Colon (tissue), 2 donors: ENCODE measurements at regions not wholly inside any gene's neighbourhood (a gene's known extent, or its start where the extent isn't known, plus 50 kb on each side); places are given as distances from the start of the nearest gene placed in this dataset.

Experiments
- FAIRE-seq: peaks from 2 replicates; lab custom pipeline; 2012; peaks lifted over from hg19 to GRCh38; lab: Jason Lieb, UNC
- donor health status: control.
- donor health status: control.

- no peak for FAIRE-seq
Observed at GRCh38 chr14:42334931-42335330, 728.3 kb downstream of the LRFN5 start.

GRCh38 chr14:42323426-42323825 lies 716.8 kb downstream of the LRFN5 start:
- FAIRE-seq, result no peak

DNA sequence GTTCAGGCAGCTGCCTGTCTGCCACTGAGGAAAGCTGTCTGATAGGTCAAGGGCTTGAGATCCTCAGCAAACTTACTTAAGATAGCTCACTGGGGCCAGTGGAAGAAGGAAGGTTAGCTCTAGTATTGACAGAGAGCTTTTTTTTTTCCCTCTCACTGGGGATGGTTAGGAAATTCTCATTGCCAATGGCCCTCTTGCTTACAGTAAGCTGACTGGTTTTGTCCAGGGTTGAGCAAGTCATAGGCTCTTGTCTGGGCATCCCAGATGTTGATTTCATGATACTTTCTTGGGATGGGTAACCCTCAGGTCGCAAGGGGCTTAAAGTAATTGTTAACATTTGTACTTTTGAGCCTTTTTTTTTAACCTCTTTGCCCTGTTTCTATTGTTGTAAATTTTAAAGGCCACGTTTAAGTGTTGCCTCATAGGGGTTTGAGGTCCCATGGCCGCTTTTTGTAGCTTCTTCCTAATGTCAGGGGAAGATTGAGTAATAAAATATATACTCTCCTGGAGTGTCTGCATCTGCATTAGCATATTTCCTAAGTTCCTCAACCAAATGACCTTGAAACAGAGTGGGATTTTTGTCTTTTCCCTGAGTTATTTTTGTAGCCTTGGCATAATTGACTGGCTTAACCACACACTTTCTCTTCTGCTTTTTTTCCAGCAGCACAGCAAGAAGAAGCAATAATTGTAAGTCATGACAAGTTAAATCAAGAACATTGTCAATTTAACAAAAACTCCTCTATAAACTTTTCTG lies 716.0 kb downstream of the LRFN5 start:
- no peak for FAIRE-seq

- FAIRE-seq, result no peak
Observed at GRCh38 chr14:42319996-42320395, 713.3 kb downstream of the LRFN5 start.

DNA sequence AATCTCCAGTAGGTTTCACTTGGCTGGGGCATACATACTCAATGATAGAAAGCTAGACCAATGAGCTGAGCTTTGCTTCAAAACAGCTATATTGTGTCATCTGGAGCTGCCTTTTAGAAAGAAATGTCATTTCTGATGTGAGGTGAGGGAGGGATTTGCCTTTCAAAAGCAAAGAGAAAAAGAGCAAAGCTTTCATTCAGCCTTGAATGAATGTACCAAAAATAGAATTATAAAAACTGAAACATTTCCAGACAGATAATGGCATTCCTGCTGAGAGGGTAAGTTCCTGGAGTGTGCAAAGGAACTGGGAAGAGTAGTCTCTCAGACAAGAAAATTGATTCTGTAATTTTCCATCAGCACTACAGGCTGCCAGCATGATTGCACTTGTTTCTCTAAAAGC lies 710.0 kb downstream of the LRFN5 start:
- no peak for FAIRE-seq

DNA sequence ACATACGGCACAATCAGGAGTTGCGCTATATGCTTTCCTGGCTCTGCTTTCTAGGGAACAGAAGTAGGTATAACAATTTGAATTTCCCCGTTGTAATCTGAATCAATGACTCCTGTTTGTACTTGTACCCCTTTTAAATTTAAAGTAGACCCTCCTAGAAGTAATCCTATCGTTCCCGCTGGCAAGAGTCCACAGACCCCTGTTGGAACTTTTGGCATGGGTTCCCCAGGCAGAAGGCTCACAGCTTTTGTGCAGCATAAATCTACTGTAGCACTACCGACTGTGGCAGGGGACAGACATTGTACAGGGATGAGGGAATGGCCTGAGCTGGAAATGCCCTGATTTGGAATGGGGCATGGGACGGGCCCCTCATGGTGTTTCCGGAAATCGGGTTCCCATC lies 705.2 kb downstream of the LRFN5 start:
- no peak for FAIRE-seq

DNA sequence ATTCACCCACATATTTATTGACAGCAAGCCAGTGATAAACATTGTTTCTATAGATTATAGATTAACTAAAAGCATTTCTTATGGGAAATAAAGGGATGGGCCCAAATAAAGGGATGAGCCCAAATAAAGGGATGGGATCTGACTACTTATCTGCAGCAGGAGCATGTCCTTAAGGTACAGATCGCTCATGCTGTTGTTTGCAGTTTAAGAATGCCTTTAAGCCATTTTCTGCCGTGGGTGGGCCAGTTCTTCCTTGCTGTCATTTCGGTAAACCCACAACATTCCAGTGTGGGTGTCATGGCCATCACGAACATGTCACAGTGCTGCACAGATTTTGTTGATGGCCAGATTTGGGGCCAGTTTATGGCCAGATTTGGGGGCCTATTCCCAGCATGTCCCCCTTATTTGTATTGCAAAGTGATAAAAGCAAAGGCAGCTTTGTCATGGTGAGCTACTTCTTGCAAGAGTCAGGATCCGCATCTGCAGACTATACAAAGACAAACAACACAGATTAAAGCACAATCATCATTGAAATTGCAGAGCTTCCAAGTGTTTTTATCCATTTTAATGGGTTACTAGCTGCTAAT lies 700.7 kb downstream of the LRFN5 start:
- no peak for FAIRE-seq

DNA sequence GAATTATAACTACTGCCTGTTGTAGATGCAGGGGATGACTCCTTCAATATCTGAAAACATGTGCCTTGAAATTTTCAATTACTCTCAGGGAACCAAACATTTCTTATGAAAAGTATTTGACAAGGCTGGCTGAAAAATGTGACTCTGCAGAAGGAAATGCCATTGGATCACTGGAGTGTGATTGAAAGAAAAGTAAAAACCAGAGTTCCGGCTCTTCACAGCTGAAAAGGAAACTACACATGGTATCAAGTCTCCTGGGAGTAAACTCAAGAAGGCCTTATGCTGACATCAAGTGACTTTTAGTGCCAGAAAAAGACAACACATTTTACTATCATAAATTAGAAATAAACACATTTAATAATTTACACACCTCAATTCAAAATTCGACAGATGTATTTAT lies 693.0 kb downstream of the LRFN5 start:
- no peak for FAIRE-seq

GRCh38 chr14:42293180-42293579 lies 686.5 kb downstream of the LRFN5 start:
- no peak for FAIRE-seq

DNA sequence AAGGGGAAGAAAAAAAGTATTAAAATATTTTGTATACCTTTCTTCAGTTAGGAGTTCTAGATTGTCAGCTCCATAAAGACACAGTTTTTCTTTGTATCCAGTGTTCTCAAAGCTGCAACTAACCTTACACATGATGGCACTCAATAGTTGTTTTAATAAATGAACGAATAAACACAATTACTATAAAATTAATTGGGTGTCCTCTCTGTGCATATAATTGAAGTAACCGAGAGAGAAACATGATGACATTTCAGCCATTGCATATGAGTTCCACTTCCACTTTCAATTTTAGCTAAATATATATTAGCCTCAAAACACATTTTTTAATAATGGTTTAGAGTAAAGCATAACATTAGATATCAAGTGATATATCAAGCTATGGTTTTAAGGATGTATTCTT lies 671.2 kb downstream of the LRFN5 start:
- no peak for FAIRE-seq

GRCh38 chr14:42269234-42269633 lies 662.6 kb downstream of the LRFN5 start:
- FAIRE-seq, result no peak

- no peak for FAIRE-seq
Observed at GRCh38 chr14:42248131-42248530, 641.5 kb downstream of the LRFN5 start.

DNA sequence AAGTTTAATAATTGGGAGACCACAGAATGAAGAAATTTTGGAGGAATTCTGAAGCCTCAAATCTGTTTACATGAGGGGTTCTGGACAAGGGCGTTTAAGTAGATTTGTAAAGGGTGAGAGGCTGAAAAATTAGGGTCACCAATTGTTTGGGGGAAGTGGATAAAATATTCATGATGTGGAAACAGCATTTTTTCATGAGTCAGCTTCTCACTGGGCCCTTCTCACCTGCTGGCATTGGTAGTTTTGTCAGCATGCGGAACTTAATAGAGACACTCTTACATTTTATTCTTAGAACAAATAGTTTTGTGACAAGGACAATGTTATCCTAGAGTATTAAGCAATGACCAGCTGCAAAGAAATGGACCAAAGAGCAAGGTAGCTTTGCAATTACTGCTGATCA lies 634.4 kb downstream of the LRFN5 start:
- no peak for FAIRE-seq

DNA sequence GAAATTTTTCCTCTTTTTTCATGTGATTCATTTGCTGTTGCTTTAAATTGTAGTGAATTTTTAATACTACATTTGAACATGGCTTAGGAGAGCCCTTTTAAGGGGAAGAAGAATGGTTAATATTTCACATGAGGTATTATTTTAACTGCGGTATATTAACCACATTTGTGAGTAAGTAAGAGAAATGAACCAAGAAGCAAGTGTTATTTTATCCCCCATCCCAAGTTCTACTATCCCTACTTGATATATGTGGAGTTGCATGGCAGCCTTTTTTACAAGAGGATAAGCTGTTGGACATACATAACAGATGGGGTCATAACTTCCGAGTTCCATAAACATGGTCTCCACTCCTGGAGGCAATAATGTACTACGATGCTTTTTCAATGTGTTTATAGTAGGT lies 623.3 kb downstream of the LRFN5 start:
- no peak for FAIRE-seq

- no peak for FAIRE-seq
Observed at GRCh38 chr14:42229294-42229693, 622.6 kb downstream of the LRFN5 start.

DNA sequence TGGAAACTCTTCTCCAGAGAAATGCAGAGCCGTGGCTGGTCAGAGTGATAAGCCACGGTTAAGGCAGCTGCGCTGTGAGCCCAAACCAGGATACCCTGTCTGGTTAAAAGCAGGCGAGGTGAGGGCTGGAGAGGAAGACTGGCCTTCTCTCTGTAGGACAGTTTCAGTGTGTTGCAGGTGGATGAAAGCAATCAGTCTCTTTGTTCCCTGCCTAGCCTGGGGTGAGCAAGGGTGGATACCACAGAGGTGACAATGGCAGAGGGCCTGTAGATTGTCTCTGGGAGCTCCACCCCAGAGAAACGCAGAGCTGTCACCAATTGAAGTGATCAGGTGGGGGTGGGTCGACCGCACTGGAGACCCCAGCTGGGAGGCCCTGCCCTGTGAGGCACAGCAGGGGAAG lies 621.9 kb downstream of the LRFN5 start:
- FAIRE-seq, result no peak

GRCh38 chr14:42224053-42224888 lies 617.6 kb downstream of the LRFN5 start:
- FAIRE-seq, result no peak

DNA sequence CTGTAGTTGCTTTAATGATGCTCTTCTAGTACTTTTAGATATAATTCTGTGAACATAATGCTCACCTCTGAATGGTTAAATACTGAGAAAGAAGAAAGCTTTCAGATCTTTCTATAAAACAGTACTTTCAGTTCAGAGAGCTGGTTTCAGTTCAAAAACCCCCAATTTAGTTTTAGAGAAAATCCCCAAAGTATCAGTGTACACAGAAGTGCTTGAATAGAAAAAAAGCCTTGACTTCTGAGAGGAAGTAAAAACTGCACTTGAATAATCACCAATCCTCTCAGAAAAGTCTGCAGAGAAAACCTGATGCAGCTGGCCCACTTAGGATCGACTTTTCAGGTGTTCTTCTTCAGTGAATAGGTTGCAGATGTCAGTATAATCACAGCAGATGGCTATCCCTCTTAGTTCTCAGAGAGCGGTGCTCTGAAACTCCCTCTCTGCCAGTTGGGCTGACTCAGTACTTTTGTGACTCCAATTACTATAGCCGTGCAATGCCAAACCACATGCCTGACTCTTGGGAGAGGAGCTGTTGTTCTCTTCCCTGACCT lies 616.3 kb downstream of the LRFN5 start:
- no peak for FAIRE-seq

DNA sequence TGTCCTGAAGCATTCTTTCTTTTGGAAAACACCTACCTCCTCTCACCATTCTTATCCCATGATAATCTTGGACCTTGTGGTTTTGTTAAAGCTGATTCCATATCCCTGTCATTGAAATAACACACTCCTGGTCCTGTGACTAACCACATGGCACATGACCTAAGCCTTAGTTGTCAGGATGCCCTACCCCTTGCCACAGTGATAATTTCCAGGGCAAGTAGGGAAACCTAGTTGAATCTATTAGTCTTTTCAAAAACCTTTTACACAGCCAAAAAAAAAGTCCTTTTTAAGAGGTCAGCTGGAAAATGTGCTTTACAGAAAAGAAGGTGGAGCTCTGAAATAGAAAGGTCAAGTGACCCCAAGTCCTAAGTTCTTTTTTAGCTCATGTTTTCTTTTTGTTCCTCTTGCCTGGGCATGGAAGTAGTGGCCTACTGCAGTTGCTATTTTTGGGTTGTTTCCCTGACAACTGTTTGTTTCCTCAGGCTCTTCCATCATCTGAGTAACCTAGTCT lies 608.4 kb downstream of the LRFN5 start:
- FAIRE-seq, result no peak

DNA sequence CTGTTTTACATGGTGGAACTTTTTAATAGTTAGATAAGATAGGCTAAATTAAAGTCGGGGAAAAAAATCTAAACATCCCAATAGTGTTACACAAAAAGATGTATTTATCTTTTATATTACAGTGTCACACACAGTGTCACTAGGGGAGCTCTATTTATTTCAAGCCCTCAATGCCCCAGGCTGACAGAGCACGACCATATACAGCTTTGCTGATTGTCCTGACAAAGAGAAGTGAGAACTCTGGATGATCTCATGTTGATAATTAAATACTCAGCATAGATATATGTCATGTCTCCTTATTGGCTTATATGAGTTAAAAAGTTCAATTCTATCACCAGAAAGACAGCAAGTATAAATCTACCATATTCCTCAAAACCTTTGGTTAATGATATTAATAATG lies 594.3 kb downstream of the LRFN5 start:
- no peak for FAIRE-seq

- no peak for FAIRE-seq
Observed at GRCh38 chr14:42198010-42198409, 591.3 kb downstream of the LRFN5 start.

DNA sequence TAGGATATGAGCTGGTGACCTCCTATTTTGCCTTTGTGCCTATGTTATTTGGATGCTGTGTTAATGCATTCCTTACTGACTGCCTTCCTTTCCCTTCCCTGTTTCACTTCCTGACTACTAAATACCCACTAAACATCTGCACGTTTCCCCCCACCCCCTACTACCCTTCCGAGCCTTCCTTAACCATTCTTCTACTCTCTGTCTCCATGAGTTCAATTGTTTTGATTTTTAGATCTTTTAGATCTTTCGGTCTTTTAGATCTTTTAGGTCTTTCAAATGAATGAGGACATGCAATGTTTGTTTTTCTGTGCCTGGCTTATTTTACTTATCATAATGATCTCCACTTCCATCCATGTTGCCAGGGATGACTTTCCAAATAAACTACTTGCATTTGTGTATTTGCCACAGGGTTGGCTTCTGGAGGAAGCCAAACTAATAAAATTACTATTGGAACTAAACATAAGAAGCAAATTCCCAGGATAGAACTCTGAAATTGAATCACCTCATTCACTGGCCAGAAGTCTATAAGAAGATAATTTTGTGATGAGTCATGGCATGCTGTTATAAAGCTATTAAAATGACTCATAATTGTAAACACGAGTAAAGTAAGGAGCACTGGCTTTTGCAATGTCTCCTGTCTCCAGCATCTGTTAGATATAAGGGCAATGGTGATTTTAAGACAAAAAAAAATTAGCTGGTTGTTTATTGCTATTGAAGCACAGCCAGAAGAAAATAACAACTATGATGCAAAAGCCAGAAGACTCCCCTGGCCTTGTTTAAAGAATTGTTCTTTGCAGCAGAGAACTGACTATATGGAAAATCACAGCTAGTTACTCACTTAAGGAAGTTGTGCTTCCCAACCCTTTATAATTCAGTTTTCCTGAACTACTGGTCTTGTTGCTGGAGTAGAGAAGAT lies 586.3 kb downstream of the LRFN5 start:
- FAIRE-seq, result no peak
